ENCODE measurements at regions not wholly inside any gene's neighbourhood (a gene's known extent, or its start where the extent isn't known, plus 50 kb on each side); places are given as distances from the start of the nearest gene placed in this dataset.
A peak's percentile ranks its signal among the peaks of the same experiment; 100 is the strongest.

- H4K20me1 ChIP-seq (replicated peaks; ENCODE audit: control insufficient read depth, extremely low read depth, insufficient read depth, low read length): no peaks in the 10 kb centered on the region
- H2AFZ ChIP-seq (ENCODE audit: low read depth, low read length): no peak overlapping the region
- H3K4me3 ChIP-seq (replicated peaks in 1 of 3; ENCODE audit: insufficient read depth in 1 of 3, low read depth in 1 of 3, low read length in 3 of 3): no peak overlapping the region
- no peaks in the 10 kb centered on the region for H3K27me3 ChIP-seq (ENCODE audit: control insufficient read depth in 2 of 2, insufficient read depth in 2 of 2, low read length in 2 of 2)
- ChIA-PET POLR2A (no interaction called here), CTCF (no interaction called here)
- DNase-seq (ENCODE audit: low read depth, low spot score): no peak
- BruUV-seq (replicated peaks): no TSS peak
- H3K9me1 ChIP-seq (replicated peaks; ENCODE audit: control insufficient read depth, extremely low read depth, insufficient read depth, low read length): no peaks in the 10 kb centered on the region
- no peak overlapping the region for H3K27ac ChIP-seq (ENCODE audit: insufficient read depth, low read depth, low read length)
- dilution Hi-C loops (cut with MboI; ENCODE audit: extremely low pct_ligation_motif_present, low sequenced_read_pairs) (no loop called here), intact Hi-C loops (cut with micrococcal nuclease) (no loop called here)
- H3K36me3 ChIP-seq (ENCODE audit: control insufficient read depth in 2 of 2, extremely low read depth in 1 of 2, insufficient read depth in 2 of 2, low read length in 2 of 2): no peaks in the 10 kb centered on the region
- FAIRE-seq: no peak
- H3K9me3 ChIP-seq (replicated peaks; ENCODE audit: control insufficient read depth, insufficient read depth, low read length): no peaks in the 10 kb centered on the region
- no peaks in the 10 kb centered on the region for H3K4me1 ChIP-seq (ENCODE audit: control insufficient read depth, extremely low read depth, insufficient read depth, low read length)
- no peak overlapping the region for H3K4me2 ChIP-seq (ENCODE audit: insufficient read depth, low read length)
- H3K9ac ChIP-seq (replicated peaks; ENCODE audit: extremely low read depth, insufficient read depth, low read length): no peak overlapping the region
- H3K79me2 ChIP-seq (ENCODE audit: control insufficient read depth, insufficient read depth, low read length): no peaks in the 10 kb centered on the region
- peak; percentile 11 for TF ChIP-seq MAX (IDR thresholded peaks at IDR 0.05; ENCODE audit: insufficient read depth, insufficient read length)
- TF ChIP-seq MYC (IDR thresholded peaks at IDR 0.05; ENCODE audit: low read depth, low read length): no peak
- no peak for TF ChIP-seq GATA2 (IDR thresholded peaks at IDR 0.05; ENCODE audit: insufficient read depth, insufficient read length, low read depth, low read length)
- no peak for TF ChIP-seq EZH2 (IDR thresholded peaks at IDR 0.05; ENCODE audit: borderline replicate concordance, low read depth, low read length, severe bottlenecking)
- TF ChIP-seq POLR2A (IDR thresholded peaks at IDR 0.05; ENCODE audit: low read depth, low read length): no peak
Measured at GRCh38 chr10:129056734-129057689, 410.0 kb upstream of the MGMT start.

GRCh38 chr10:129057856-129058663, 409.0 kb upstream of the MGMT start:
- no peak for TF ChIP-seq POLR2A (IDR thresholded peaks at IDR 0.05; ENCODE audit: low read depth, low read length)
- TF ChIP-seq FOS (IDR thresholded peaks at IDR 0.05; ENCODE audit: borderline replicate concordance, insufficient read depth, low read length): no peak
- TF ChIP-seq CTCF (IDR thresholded peaks at IDR 0.05; ENCODE audit: extremely low read depth in 1 of 2, insufficient read depth in 1 of 2, low read depth in 1 of 2, low read length in 2 of 2): no peak
- no peak for TF ChIP-seq MYC (IDR thresholded peaks at IDR 0.05; ENCODE audit: low read depth, low read length)
- no peak for TF ChIP-seq POLR2AphosphoS5 (IDR thresholded peaks at IDR 0.05; ENCODE audit: insufficient read depth, low read depth, low read length)
- no peak for TF ChIP-seq JUN (IDR thresholded peaks at IDR 0.05; ENCODE audit: borderline replicate concordance, insufficient read depth, insufficient read length, low read depth)
- no peak for TF ChIP-seq GATA2 (IDR thresholded peaks at IDR 0.05; ENCODE audit: insufficient read depth, insufficient read length, low read depth, low read length)
- TF ChIP-seq MAX (IDR thresholded peaks at IDR 0.05; ENCODE audit: insufficient read depth, insufficient read length): no peak
- TF ChIP-seq EZH2 (IDR thresholded peaks at IDR 0.05; ENCODE audit: borderline replicate concordance, low read depth, low read length, severe bottlenecking): no peak
- H3K36me3 ChIP-seq (ENCODE audit: control insufficient read depth in 2 of 2, extremely low read depth in 1 of 2, insufficient read depth in 2 of 2, low read length in 2 of 2): no peaks in the 10 kb centered on the region
- DNase-seq (ENCODE audit: low read depth, low spot score) (no peak), FAIRE-seq (no peak)
- no TSS peak for BruUV-seq (replicated peaks)
- H3K79me2 ChIP-seq (ENCODE audit: control insufficient read depth, insufficient read depth, low read length): no peaks in the 10 kb centered on the region
- no peak overlapping the region for H2AFZ ChIP-seq (ENCODE audit: low read depth, low read length)
- no peak overlapping the region for H3K9ac ChIP-seq (replicated peaks; ENCODE audit: extremely low read depth, insufficient read depth, low read length)
- intact Hi-C loops (cut with micrococcal nuclease) (no loop called here), dilution Hi-C loops (cut with MboI; ENCODE audit: extremely low pct_ligation_motif_present, low sequenced_read_pairs) (no loop called here)
- no peaks in the 10 kb centered on the region for H3K4me1 ChIP-seq (ENCODE audit: control insufficient read depth, extremely low read depth, insufficient read depth, low read length)
- H3K27me3 ChIP-seq (ENCODE audit: control insufficient read depth in 2 of 2, insufficient read depth in 2 of 2, low read length in 2 of 2): no peaks in the 10 kb centered on the region
- no peak overlapping the region for H3K4me3 ChIP-seq (replicated peaks in 1 of 3; ENCODE audit: insufficient read depth in 1 of 3, low read depth in 1 of 3, low read length in 3 of 3)
- H4K20me1 ChIP-seq (replicated peaks; ENCODE audit: control insufficient read depth, extremely low read depth, insufficient read depth, low read length): no peaks in the 10 kb centered on the region
- POLR2A ChIA-PET: no interaction called here
- H3K9me1 ChIP-seq (replicated peaks; ENCODE audit: control insufficient read depth, extremely low read depth, insufficient read depth, low read length): no peaks in the 10 kb centered on the region
- no peak overlapping the region for H3K4me2 ChIP-seq (ENCODE audit: insufficient read depth, low read length)
- CTCF ChIA-PET: no interaction called here
- H3K9me3 ChIP-seq (replicated peaks; ENCODE audit: control insufficient read depth, insufficient read depth, low read length): no peaks in the 10 kb centered on the region
- H3K27ac ChIP-seq (ENCODE audit: insufficient read depth, low read depth, low read length): no peak overlapping the region
